ENCODE measurements at regions not wholly inside any gene's neighbourhood (a gene's known extent, or its start where the extent isn't known, plus 50 kb on each side); places are given as distances from the start of the nearest gene placed in this dataset.

- no peaks in the 10 kb centered on the region for H3K27me3 ChIP-seq
- H3K4me1 ChIP-seq, result no peaks in the 10 kb centered on the region
- no peaks in the 10 kb centered on the region for H3K9me3 ChIP-seq
- no peaks in the 10 kb centered on the region for H3K36me3 ChIP-seq (ENCODE audit: low read depth, missing control alignments)
- 91 to 100% methylated on average over 4 to 22 of the region's 22 CpGs for WGBS, 2 donors
- no peak overlapping the region for H3K27ac ChIP-seq
- intact Hi-C loops (cut with DNase I; ENCODE audit: low total_unique reads), result no loop called here
- H3K4me3 ChIP-seq, result no peak overlapping the region
- no peak for DNase-seq
- TF ChIP-seq CTCF (IDR thresholded peaks at IDR 0.05) (no peak), POLR2A (IDR thresholded peaks at IDR 0.05) (no peak)
Measured at GRCh38 chr4:43846111-43846587, 602.5 kb downstream of the KCTD8 start.

- H3K27me3 ChIP-seq, result no peaks in the 10 kb centered on the region
- no peak for DNase-seq
- H3K36me3 ChIP-seq (ENCODE audit: low read depth, missing control alignments), result no peaks in the 10 kb centered on the region
- H3K4me3 ChIP-seq, result no peak overlapping the region
- no peak overlapping the region for H3K27ac ChIP-seq
- no peaks in the 10 kb centered on the region for H3K9me3 ChIP-seq
- no peak for TF ChIP-seq CTCF (IDR thresholded peaks at IDR 0.05)
- no peak for TF ChIP-seq POLR2A (IDR thresholded peaks at IDR 0.05)
- 52 to 60% methylated on average over 7 of the region's 7 CpGs for WGBS, 2 donors
- no peaks in the 10 kb centered on the region for H3K4me1 ChIP-seq
- intact Hi-C loops (cut with DNase I; ENCODE audit: low total_unique reads), result no loop called here
Measured at GRCh38 chr4:43853565-43854264, 594.9 kb downstream of the KCTD8 start.

GRCh38 chr4:43855283-43855682, 593.3 kb downstream of the KCTD8 start:
- whole genome bisulfite sequencing, 2 donors, result 83 to 93% methylated on average over 2 of the region's 2 CpGs
- H3K27me3 ChIP-seq, result no peaks in the 10 kb centered on the region
- TF ChIP-seq POLR2A (IDR thresholded peaks at IDR 0.05) (no peak), CTCF (IDR thresholded peaks at IDR 0.05) (no peak)
- no peaks in the 10 kb centered on the region for H3K4me1 ChIP-seq
- no peaks in the 10 kb centered on the region for H3K9me3 ChIP-seq
- intact Hi-C loops (cut with DNase I; ENCODE audit: low total_unique reads), result no loop called here
- DNase-seq, result no peak
- no peaks in the 10 kb centered on the region for H3K36me3 ChIP-seq (ENCODE audit: low read depth, missing control alignments)
- no peak overlapping the region for H3K4me3 ChIP-seq
- H3K27ac ChIP-seq, result no peak overlapping the region

- Histone ChIP-seq H3K27me3 (no peaks in the 10 kb centered on the region), H3K27ac (no peak overlapping the region), H3K36me3 (ENCODE audit: low read depth, missing control alignments) (no peaks in the 10 kb centered on the region), H3K4me1 (no peaks in the 10 kb centered on the region), H3K9me3 (no peaks in the 10 kb centered on the region), H3K4me3 (no peak overlapping the region)
- no peak for DNase-seq
- 85 to 89% methylated on average over 5 of the region's 5 CpGs for WGBS, 2 donors
- TF ChIP-seq POLR2A (IDR thresholded peaks at IDR 0.05), result no peak
- intact Hi-C loops (cut with DNase I; ENCODE audit: low total_unique reads), result no loop called here
Measured at GRCh38 chr4:43864616-43865146, 583.9 kb downstream of the KCTD8 start.

GRCh38 chr4:43867908-43868307, 580.7 kb downstream of the KCTD8 start:
- Histone ChIP-seq H3K27me3 (no peaks in the 10 kb centered on the region), H3K4me3 (no peak overlapping the region), H3K36me3 (ENCODE audit: low read depth, missing control alignments) (no peaks in the 10 kb centered on the region), H3K27ac (no peak overlapping the region), H3K4me1 (no peaks in the 10 kb centered on the region), H3K9me3 (no peaks in the 10 kb centered on the region)
- intact Hi-C loops (cut with DNase I; ENCODE audit: low total_unique reads), result no loop called here
- WGBS, 2 donors, result 75 to 76% methylated on average over 2 of the region's 2 CpGs
- no peak for TF ChIP-seq POLR2A (IDR thresholded peaks at IDR 0.05)
- no peak for DNase-seq

GRCh38 chr4:43875655-43876054, 573.0 kb downstream of the KCTD8 start:
- no peak for DNase-seq
- Histone ChIP-seq H3K4me1 (no peaks in the 10 kb centered on the region), H3K4me3 (no peak overlapping the region), H3K9me3 (no peaks in the 10 kb centered on the region), H3K27ac (no peak overlapping the region), H3K27me3 (no peaks in the 10 kb centered on the region), H3K36me3 (ENCODE audit: low read depth, missing control alignments) (no peaks in the 10 kb centered on the region)
- intact Hi-C loops (cut with DNase I; ENCODE audit: low total_unique reads), result no loop called here
- TF ChIP-seq CTCF (IDR thresholded peaks at IDR 0.05) (no peak), POLR2A (IDR thresholded peaks at IDR 0.05) (no peak)
- WGBS, 2 donors, result 86 to 88% methylated on average over 4 of the region's 4 CpGs
